ENCODE measurements at regions not wholly inside any gene's neighbourhood (a gene's known extent, or its start where the extent isn't known, plus 50 kb on each side); places are given as distances from the start of the nearest gene placed in this dataset.

- TF ChIP-seq CTCF (IDR thresholded peaks at IDR 0.05; ENCODE audit: extremely low read depth in 1 of 2, insufficient read depth in 1 of 2, low read depth in 1 of 2, low read length in 2 of 2) (no peak), POLR2A (IDR thresholded peaks at IDR 0.05; ENCODE audit: low read depth, low read length) (no peak)
These were observed 751.9 kb upstream of the NEGR1 start for GRCh38 chr1:73034271-73034670.

Measured in endothelial cell of umbilical vein (primary cell).